HG03442 (cell line): ENCODE measurements at regions not wholly inside any gene's neighbourhood (a gene's known extent, or its start where the extent isn't known, plus 50 kb on each side); places are given as distances from the start of the nearest gene placed in this dataset.

Experiments
- ATAC-seq: cut with Tn5 transposase; IDR thresholded peaks from one replicate; pipeline ENCODE4 v1.9.1; 2021; ENCODE audit warnings: mild to moderate bottlenecking, moderate library complexity; ENCODE audit not compliant: unreplicated experiment

DNA sequence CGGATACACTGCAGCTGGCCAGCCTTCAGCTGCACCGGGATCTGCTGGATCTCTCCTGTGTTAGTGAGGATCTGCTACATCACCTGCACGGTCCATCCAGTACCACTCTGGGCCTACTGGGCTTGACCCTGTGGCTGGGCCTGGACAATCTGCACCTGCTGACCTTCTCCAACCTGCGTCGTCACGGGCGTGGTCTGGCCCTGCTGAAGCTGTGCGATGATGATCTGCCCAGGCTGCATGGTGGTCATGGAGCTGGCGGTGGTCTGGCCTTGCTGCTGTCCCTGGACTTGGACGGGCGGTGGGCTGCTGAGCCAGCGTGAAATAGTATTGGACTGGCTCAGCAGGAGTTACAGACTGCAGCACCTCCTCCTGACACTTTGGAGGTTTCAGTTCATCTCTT, 137.1 kb upstream of the GAS1 start:
- no peak for ATAC-seq

DNA sequence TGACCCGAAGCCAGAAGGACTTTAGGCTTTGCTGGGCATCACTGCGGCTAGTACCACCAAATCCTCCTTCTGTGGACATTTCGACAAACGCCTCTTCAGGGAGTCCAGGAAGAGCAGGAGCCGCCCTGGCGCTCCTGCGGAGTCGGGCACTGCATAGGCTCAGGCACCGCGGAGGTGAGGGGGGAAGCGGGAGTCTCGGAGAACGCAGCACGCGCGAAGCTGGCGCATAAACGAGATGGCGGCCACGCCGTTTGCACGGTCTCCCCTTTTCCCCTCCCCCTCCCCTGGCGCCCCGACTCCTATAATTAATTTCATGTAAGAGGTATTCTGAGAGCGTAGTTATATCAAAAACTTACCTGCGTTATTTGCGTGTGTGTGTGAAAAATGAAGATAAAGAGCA, 137.8 kb upstream of the GAS1 start:
- ATAC-seq: no peak

DNA sequence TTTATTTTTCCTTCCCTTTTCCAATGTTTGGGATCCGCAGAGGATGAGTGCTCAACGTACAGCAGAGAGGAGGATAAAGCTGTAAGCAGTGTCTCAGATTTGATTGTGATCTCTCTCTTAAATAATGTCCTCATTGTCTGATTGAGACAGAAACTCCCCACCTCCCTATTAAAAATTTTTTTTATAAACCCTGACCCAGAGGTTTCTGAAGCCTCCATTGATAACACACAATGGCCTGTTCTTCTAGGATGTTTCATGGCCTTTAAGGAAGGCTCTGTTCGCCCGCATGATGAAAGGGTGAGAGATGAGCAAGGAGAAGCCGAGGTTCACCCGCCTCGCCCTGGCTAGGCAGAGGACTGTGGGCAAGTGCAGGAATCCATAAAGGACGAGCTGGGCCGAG, 138.2 kb upstream of the GAS1 start:
- ATAC-seq: no peak

DNA sequence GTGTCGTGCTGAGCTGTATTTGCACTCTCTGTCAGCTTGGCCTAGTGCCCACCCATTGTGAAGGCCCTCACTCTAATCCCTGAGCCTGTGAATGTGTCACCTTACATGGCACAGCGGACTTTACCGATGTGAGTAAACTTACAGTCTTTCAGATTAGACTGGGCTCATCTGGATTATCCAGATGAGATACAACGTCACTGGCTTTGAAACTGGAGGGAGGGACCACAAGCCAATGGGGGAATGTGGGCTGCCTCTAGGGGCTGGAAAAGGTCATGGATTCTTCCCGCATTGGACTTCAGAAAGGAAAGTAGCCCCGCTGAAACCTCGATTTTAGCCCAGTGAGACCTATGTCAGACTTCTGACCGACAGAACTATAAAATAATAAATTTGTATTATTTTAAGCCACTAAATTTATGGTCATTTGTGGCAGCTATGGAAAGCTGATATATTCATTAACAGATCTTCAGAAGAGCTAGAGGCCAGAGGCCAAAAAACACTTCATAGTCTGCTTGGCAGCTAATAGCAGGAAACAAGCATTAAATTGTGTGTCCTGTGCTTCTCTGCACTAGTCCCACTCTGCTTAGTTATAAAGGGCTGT, 139.0 kb upstream of the GAS1 start:
- no peak for ATAC-seq

DNA sequence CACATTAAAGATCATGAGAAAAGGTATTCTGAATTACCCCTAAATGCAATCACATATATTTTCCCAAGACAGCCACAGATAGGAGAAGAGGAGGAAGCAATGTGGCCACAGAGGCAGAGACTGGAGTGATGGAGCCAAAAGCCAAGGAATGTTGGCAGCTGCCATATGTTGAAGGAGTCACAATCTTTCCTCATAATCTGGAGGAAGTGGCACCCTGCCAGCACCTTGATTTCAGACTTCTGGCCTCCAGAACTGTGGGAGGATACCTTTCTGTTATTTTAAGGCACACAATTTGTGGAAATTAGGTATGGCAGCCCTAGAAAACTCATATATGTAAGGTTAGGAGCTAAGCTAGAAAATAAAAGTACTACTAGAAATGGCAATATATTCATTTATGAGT, 139.9 kb upstream of the GAS1 start:
- no peak for ATAC-seq

DNA sequence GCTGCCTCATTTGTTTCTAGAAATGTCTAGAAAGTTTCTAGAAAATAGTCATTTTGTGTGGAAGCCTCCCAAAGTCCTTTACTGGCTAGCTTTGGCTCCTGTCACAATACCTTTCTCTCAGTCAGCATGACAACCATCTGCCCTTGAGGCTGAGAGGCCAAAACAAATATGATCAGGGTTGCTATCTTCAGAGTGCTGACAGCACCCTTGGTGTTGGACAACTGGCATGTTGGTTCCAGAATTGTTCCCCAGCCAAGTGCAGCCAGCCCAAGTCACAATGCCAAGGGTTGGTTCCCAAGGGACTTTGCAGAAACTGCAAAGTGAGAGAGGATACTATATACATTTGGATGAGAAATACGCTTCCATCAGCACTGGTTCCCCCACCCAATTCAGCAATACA, 140.9 kb upstream of the GAS1 start:
- ATAC-seq: no peak

DNA sequence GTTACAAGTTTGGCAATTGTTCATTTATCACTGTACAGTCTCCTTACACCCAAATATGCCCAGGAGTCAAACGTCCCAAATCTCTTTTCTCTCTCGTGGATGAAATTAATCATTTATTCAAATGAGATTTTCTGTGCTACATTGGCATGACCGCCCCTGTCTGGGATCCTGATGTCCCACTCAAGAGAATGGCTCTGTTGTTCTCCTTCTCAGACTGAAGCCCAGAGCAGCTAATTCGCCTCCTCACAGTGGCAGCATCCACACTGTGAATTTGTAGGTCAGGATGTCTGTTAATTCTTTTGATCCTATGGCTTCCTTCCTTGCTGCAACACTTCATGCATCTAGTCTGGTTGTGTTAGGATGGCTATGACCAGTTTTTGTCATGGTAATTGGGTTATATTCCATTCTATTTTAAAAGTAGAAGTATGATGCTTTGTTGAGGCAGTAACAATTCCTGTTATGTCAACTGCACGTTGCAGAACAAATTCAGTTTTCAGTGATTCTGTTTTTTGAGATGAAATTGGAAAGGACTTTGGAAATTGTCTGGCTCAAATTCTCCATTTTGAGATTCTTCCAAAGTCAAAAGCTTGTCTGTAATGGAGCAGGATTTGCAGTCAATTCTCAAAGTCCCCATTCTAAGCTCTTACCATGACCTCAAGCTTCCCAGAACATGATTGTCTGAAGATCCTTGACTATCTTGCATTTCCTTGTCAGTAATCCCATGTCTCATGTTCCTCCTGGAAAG, 141.5 kb upstream of the GAS1 start:
- no peak for ATAC-seq

DNA sequence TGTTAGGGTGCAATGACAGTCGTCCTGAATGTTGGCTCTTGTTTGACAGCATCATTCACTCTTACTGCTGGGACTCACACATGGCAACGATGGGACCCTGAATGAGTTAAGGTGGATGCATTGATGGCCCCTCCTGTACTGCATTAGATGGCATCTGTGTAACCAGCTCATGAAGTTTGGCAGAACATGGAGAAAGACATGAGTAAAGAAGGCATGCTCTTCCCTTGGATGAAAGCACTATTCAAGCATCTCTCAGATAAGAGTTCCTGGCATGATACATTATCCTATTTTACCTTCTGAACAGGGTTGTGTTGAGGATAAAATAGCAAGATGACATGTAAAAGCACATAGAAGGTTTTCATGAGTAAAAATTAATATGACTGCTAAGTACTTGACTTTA, 142.2 kb upstream of the GAS1 start:
- ATAC-seq: no peak

DNA sequence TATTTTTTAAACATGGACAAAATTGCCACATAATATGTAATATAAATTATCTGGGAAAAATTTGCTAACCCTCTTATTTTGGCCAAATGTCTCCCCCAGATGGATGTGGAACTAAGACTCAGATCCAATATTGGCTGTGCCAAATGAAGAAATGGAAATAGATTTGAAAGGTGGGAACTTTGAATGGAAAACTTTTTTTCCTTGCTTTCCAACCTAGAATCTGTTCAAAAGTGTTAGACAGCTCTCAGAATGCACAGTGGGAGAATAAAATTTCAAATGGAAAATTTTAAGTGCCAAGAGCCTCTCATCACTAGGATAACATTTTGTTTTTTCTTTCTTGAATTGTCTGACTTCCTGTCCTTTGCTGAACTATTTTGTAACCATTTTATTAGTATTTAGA, 142.6 kb upstream of the GAS1 start:
- ATAC-seq: no peak

DNA sequence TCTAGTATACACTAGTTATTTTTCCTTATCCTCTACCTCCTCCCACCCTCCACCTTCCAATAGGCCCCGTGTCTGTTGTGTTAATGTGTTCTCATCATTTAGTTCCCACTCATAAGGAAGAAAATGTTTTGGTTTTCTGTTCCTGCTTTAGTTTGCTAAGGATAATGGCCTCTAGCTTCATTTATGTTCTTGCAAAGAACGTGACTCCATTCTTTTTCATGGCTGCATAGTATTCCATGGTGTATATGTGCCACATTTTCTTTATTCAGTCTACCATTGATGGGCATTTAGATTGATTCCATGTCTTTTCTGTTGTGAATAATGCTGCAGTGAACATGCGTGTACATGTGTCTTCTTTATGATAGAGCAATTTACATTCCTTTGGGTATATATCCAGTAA, 146.5 kb upstream of the GAS1 start:
- ATAC-seq: no peak

DNA sequence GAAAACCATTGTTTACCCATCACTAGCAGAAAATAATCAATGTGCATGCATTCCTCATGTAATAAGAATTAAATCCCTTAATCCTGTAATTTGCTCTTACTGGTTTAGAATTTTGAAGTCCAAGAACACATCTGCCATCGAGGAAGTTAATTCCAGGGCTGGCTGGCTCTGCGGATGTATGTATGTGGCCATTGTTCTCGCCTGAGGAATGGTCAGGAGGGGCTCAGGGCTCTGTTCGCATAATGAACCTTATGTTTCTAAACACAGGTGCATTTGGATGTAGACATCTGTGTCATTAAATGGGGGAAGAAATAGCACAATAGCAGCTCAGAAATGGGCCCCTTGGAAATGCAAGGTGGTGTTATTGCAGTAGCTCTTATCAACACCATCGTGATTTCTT, 148.6 kb upstream of the GAS1 start:
- ATAC-seq: no peak

DNA sequence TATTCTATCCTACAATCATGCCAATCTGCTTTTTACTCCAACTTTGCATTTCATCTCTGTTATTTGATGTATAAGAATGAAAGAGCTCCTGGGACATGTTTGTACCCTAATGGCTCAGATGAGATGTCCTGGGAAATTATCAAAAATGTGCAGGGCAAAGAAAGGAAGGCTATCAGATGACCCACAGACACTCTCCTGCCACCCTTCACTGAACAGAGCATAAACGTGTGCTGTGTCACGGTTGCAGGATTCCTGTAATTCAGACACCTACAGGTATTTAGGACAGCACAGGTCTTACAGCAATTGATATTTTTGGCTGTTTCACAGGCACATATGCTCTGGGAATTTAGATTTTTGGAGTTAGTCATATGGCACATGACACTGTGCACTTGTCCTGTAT, 149.2 kb upstream of the GAS1 start:
- ATAC-seq: no peak

DNA sequence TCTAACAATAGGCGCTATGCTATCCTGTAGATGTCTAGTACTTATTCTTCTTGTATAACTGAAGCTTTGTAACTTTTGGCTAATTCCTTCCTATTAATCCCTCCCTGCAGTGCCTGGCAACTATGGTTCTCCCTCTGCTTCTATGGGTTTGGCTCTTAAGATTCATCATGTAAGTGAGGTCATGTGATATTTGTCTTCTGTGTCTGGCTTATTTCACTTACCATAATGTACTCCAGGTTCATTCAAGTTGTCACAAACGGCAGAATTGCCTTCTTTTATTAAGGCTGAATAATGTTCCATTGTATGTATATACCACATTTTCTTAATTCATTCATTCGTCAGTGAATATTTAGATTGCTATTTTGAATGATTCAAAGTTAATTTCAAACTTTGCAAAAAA, 149.9 kb upstream of the GAS1 start:
- ATAC-seq: no peak

DNA sequence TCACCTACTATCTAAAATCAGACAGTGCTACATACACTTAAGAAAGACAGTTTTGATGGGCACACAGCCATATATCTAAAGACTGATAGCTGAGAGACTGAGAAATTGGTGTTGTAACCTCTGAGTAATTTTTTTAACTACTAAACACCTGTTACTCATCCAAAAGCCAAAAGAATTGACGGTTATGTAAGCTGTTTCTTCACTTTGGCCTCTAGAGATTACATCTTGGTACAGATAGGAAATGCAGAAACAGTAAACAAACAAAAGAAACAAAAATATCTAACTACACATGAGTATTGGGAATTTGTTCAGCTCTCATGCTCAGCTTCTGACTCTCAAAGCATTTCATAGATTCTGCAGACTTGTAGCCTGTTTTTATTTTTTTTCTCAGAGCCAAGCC, 152.1 kb upstream of the GAS1 start:
- no peak for ATAC-seq

DNA sequence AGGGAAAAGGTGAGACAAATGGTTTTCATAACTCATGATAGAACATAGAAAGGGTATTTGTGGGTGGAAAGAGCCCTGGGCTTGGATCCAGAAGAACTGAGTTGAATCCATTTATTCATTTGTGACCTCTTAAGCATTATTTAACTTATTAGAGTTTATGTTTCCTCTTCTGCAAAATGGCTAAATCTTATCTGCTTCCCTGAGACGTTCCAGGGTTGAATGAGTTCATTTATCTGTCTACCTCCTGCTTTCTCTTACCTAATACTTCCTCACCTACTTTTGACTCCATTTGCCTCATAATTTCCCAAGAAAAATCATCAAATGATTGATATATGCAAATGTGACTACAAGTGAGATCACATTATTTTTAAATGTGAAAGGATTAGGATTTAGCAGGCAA, 152.7 kb upstream of the GAS1 start:
- ATAC-seq: no peak

DNA sequence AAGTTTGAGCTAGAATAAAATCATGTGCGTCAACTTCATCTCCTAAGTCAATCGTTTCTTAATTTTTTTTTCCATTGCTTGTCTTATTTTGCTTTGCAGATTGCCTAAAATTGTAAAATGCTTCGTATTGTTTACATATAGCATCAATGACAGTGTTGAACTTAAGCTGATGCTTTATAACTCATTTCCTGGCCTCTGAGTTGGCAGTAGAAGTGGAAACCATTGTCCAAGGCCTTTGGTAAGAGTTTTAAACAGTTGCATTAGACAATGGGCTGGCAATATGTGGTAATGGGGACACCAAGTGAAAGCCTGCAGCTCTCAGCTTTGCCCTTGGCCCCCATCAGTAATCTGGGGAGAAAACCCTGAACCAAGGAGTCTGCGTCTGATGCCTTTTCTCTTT, 154.8 kb upstream of the GAS1 start:
- no peak for ATAC-seq

DNA sequence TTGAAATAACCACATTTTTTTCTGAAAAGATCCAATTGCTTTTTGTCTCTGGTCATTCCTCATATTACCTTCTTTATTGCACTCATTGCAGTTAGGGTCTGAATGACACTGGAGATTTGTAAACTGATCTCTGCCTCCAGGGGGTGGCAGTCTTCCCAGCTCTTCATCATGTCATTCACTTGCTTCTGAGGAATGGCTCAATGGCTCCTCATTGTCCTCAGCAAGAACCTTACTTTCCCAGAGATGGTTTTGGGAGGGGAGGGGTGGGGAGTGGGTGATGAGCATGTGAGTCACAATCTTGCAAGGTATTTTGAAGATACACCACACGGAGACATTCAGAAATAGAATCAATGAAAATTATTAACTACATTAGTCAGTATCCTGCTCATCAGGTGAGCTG, 159.8 kb upstream of the GAS1 start:
- ATAC-seq: no peak

DNA sequence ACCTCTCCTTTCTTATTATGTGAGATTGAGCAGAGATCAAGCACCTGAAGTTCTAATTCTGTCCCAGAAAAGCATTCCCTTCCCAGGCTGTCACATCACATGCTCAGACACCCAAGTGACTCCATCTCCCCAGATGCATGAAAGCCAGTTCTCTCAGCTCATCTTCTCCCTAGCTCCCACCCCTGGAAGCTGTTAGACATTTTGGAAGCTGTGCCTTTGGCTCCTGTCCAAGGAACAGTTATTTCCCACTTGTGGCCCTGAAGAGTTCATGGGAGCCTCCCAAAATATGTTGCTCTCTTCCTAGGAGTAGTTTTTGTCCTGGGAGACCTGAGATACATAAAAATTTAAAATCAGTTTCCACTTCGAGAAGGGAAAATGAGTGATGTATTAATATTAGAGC, 161.4 kb upstream of the GAS1 start:
- ATAC-seq: no peak

DNA sequence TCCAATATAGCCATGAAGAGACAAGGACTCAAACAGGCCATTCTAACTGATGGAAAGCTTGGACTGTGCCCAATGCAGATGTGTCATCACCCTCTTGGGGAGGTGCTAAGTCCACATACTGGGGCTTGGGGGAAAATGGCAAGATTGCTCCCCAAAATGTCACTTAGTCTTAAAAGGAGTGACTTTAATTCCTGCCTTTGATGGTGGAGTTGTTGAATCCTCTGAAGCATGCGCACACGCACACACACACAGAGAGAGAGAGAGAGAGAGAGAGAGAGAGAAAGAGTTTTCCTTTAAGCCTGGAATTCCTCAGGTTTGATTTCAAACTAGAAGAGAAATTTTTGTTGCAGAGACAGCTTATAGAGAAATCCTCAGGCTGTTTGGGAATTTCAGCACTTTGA, 161.9 kb upstream of the GAS1 start:
- ATAC-seq: no peak

DNA sequence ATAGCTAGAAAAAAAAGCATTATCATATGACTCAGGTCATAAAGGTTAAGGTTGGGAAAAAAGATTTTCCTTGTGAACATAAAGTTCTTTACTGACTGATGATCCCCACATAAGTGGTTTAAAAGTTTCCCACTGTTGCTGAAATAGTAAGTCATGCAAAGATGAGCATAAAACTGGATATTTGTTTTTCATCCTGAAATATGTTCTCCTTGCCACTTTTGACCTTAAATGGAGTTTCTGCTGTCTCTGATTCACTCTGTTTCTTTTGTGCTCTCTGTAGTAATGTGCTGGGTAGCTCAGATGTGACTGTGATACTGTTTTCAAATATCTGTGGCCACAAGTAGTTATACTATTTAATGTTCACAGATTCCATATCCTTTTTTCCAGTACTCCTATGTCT, 162.5 kb upstream of the GAS1 start:
- no peak for ATAC-seq

DNA sequence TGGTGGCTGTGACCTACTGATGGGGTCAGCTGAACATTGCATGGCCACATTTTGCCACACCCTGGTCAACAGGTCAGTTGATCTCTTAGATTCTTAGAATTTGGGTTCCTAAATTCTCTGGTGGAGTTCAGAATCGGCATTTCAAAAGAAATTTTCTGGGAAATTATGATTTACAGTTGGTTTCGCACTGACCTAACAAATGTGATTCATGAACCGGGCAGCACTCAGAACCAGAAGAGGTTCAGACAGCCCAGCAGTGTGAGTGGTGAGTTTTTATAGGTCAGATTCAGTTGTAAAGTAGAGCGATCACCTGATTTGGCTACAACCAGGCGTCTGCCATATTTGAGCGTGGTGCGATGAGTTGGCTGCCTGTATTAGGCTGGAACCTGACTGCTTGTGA, 163.7 kb upstream of the GAS1 start:
- no peak for ATAC-seq

DNA sequence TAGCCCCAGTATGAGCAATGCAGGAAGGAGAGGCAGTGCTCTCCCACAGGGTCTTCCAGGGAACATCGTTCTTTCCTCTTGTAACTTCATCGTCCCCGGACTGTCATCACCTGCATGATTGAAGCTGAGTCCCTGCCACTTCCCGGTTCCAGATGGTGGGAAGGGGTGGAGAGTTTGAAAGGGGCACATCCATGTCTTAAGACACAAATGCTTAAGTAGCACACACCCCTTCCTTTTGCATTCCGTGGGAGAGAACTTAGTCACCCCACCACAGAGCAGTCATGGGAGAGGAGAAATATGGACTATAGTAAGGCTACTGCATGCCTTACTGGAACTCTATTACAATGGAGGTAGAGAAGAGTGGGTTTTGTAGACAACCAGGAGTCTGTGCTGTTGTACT, 165.3 kb upstream of the GAS1 start:
- no peak for ATAC-seq

DNA sequence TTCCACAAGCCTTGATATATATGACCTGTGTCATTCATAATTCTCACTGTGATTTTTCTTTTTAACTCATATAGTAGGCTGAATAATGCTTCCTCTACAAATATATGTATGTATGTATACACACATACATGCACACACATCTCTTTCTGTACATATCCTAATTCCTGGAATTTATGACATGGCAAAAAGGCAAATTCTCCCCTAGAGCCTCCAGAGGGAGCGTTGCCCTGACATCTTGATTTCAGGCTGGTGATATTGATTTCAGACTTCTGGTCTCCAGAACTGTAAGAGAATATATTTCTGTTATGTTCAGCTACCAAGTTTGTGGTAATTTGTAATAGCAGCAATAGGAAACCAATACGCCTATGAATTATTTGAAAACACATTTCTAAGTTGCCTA, 166.6 kb upstream of the GAS1 start:
- ATAC-seq: no peak
